ENCODE measurements at regions not wholly inside any gene's neighbourhood (a gene's known extent, or its start where the extent isn't known, plus 50 kb on each side); places are given as distances from the start of the nearest gene placed in this dataset.
"Not testable (repeated sequence)": the region's sequence is repeated elsewhere in the genome, so short reads cannot be mapped to it uniquely, and the experiment has no call there.

DNA sequence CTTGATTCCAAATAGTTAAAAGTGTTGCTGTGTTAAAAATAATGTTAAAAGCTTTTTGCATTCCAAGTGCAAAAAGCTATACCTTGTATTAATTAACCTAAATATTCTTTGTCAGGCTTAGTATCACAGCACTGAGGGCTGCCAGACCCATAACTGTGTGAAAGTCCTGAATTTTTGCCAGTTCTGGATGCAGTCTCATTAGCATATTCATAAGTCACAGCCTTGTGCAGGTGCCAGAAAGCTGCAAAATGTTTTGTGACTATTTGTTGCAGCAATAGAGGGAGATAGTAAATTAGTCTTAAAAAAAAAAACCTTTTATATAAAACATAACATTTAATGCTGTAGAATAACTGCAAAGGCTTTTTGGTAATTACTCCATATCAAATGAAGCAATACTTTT lies 56.6 kb downstream of the SLITRK1 start:
- in situ Hi-C loops (cut with MboI; ENCODE audit: low sequenced_read_pairs), result no loop called here

- in situ Hi-C loops (cut with MboI; ENCODE audit: low sequenced_read_pairs), result no loop called here
Measured at GRCh38 chr13:83824560-83824959, 57.7 kb downstream of the SLITRK1 start.

- in situ Hi-C loops (cut with MboI; ENCODE audit: low sequenced_read_pairs), result no loop called here
Measured at GRCh38 chr13:83824120-83824519, 58.2 kb downstream of the SLITRK1 start.

DNA sequence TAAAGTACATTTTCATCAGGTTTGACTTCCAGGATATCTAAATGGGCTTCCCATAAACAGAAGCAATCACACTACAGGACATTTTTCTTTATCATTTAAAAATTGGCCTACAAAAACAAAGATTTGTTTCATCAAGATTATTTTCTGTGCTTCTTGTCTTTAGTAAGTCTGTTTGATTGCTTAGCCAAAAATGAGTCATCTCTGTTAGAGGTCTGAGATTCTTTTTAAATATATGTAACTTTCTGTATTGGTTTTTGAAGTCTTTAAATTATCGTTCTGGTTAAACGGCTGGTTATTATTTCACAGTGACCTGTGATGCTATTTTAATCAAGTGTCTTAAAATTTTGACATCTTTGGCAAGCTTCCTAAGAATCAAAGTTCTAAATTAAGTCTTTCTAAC lies 62.7 kb downstream of the SLITRK1 start:
- in situ Hi-C loops (cut with MboI; ENCODE audit: low sequenced_read_pairs), result no loop called here

DNA sequence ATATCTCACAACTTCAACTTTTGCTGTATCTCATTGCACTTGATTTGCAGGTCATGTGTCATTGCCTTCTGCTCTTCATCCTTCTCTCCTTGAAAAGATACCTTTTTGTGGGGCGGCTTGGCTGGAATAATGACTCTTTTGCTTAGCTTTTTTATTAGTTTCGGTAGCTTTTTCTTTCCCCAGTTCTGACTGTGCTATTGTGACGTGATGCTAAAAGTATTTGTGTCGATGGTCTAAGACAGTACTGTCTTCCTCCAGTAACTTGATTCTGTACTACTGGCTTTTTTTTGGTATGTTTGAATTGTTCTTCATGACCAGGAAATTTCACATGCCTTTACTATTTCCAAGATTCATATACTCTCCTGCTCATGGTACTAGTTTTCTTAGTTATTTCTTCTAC lies 63.1 kb downstream of the SLITRK1 start:
- in situ Hi-C loops (cut with MboI; ENCODE audit: low sequenced_read_pairs), result no loop called here

DNA sequence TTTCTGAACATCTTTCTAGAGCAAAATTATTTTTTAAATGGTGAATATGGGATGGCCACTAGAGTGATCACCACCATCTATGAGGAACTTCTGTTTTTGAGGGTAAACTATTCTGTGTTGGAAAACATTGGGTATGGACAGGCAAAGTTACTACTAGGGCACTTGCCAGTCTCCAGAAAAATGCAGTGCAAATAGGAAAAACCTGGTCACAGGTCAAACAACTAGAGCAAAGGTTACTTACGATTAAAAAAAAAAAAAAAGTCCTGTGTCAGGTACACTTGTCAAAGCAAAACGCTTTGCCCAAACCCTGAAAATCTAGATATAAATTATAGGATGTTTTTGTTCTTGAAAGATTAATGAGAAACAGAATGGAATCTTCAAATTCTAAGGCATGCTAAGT lies 66.2 kb downstream of the SLITRK1 start:
- in situ Hi-C loops (cut with MboI; ENCODE audit: low sequenced_read_pairs), result no loop called here

DNA sequence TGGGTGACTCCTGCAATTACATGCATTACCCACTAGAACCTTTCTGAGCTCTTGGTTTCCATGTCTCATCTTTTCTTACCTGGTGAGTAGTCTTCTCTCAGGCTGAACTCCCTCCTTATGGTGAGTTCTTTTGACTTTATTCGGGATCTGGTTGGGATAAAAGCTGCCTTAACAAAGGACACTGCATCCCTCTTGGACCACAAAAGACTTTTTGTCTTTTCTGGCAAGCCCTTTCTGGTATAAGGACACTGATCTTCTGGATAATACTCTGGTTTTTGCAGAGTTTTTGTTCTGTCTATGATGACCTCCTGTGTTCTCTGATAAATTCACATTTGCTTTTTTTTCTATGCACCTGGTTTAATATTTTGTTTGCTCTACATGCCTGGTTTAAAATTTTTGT lies 66.7 kb downstream of the SLITRK1 start:
- in situ Hi-C loops (cut with MboI; ENCODE audit: low sequenced_read_pairs), result no loop called here

- in situ Hi-C loops (cut with MboI; ENCODE audit: low sequenced_read_pairs), result no loop called here
Measured at GRCh38 chr13:83810136-83810535, 72.1 kb downstream of the SLITRK1 start.

DNA sequence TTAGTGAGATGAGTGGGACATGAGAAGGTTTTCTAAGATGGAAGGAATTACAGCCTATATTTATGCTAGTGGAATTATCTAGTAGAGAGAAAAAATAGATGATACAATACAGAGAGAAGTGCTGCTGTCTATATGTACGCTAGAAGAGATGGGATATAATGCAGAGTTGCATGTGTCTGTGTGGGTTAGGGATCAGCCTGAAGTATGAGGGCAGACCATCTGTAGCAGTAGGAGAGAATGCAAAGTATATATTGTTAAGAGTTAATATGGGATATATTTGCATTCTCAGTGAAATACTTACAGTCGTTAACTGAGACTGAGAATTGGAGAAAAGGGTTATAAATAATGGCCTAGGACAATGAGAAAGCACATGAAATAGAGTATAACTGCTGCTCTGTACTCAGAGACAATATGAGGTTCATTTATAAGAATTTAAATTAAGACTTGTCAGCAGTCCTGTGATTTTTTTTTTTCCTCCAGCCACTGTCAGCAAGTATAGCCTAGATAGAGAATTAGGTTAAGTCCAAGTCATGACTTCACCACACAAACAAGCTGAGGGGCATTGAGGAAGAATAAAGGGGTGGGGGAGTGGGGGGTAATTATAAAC lies 77.8 kb downstream of the SLITRK1 start:
- in situ Hi-C loops (cut with MboI; ENCODE audit: low sequenced_read_pairs), result no loop called here

GRCh38 chr13:83798731-83799130 lies 83.5 kb downstream of the SLITRK1 start:
- in situ Hi-C loops (cut with MboI; ENCODE audit: low sequenced_read_pairs), result no loop called here

DNA sequence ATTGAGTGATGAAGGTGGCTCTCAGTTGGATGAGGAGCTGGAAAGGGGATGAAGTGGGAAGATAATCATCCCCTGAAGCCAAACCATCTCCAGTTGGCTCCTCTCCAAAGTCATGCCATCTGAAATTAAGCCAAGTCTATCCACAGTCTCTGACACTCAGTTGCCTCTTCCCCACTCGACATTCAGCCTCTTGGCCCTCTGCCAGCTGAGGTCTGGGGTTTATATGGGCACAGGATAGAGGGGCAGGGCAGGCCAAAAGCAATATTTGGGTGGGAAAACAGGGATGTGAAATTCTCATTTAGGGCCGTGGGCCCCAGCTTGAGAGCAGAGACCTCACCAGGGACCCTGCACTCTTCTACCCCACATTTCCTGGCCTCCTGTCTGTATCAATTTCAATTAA lies 85.9 kb downstream of the SLITRK1 start:
- in situ Hi-C loops (cut with MboI; ENCODE audit: low sequenced_read_pairs), result no loop called here

GRCh38 chr13:83794583-83794982 lies 87.7 kb downstream of the SLITRK1 start:
- in situ Hi-C loops (cut with MboI; ENCODE audit: low sequenced_read_pairs), result no loop called here

DNA sequence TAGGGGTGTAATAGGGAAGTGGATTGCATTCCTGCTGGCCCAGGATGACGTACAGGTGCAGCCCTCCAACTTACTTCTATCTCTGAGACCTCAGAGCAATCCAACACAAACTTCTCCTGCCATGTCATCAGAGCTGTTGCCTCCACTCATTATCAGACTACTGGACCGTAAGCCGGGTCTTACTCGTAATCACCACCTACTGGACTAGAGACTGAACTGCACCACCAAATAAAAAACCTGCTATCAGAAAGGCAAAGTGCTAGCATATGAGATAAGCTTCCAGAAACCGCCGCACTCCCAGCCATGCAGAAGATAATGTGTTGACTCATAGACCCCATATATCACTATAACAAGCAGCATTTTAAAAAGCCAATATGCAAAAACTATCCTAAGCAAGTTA lies 102.0 kb downstream of the SLITRK1 start:
- in situ Hi-C loops (cut with MboI; ENCODE audit: low sequenced_read_pairs), result no loop called here

GRCh38 chr13:83773961-83774360 lies 108.3 kb downstream of the SLITRK1 start:
- in situ Hi-C loops (cut with MboI; ENCODE audit: low sequenced_read_pairs), result no loop called here

DNA sequence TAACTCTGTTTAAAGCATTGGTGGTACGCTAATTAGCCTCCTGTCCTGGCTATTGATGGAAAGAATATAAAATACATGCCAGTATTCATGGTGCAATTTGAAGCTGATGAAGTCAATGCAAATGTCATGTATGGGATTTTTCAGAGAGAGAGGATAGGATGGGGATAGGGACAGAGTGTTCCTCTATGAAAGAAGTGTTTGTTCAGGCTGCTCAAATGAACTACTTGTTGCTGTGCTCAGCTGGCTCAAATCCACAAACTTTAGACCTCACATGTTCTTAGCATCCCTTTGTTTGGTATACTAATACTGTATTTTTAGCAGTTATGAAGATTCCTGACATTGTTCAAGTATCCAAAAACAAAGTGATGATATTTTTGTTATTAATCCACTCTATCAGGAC lies 116.5 kb downstream of the SLITRK1 start:
- in situ Hi-C loops (cut with MboI; ENCODE audit: low sequenced_read_pairs), result no loop called here

GRCh38 chr13:83761631-83762030 lies 120.6 kb downstream of the SLITRK1 start:
- in situ Hi-C loops (cut with MboI; ENCODE audit: low sequenced_read_pairs), result no loop called here

- in situ Hi-C loops (cut with MboI; ENCODE audit: low sequenced_read_pairs), result not testable (repeated sequence)
Measured at GRCh38 chr13:83755210-83755609, 127.1 kb downstream of the SLITRK1 start.

GRCh38 chr13:83753912-83754624 lies 128.2 kb downstream of the SLITRK1 start:
- in situ Hi-C loops (cut with MboI; ENCODE audit: low sequenced_read_pairs), result no loop called here

DNA sequence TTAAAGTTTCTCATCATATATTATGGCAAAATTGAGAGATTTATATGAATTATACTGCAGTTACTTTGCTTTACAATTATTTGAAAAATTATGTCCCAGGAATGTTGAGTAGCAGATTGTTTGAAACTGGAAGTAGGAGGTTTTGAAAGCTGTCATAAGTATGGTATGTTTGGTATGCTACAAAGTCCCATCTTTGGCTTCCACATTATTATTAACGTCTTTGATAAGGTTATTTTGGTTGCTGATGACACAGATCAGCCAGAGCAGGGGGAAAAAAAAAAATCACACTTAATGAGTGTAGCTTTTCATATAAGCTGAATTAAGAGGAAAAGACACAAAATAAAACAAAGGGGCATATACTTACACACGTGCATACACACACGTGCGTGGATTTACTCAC lies 130.1 kb downstream of the SLITRK1 start:
- in situ Hi-C loops (cut with MboI; ENCODE audit: low sequenced_read_pairs), result no loop called here

DNA sequence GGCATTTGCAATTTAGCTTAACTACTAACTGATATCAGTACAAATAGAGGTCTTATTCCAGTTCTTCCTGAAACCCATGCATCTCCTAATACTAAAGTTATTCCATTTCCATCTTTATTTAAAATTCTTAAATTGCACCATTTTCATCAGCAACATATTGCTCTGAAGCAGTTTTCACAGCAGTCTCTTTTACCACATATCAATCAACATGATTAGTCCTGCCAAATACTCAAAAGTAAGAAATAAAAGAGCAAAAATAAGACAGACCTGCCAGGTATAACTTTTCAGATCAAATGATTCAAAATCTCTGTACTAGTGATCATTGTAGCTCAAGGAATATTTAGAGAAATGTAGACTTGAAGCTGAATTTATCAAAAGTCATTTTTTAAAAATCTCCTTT lies 141.7 kb downstream of the SLITRK1 start:
- in situ Hi-C loops (cut with MboI; ENCODE audit: low sequenced_read_pairs), result no loop called here

DNA sequence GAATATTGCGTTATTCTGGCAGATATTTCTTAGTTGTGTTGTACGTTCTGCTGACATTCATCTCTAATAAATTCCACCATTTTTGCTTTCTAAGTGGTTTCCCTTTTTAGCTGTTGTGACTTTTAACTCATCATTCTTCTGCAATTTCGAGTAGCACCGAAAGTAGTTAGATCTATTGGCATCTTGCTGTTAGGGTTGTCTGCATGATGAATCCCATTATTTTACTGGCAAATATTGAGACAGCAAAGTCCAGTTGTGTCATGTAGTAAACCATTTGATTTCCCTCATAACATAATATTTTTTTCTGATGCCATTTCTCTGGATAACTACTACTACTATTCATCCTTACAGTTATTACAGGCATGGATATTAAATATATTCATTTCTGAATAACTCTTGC lies 143.9 kb downstream of the SLITRK1 start:
- in situ Hi-C loops (cut with MboI; ENCODE audit: low sequenced_read_pairs), result no loop called here

- in situ Hi-C loops (cut with MboI; ENCODE audit: low sequenced_read_pairs), result no loop called here
Measured at GRCh38 chr13:83733293-83733692, 149.0 kb downstream of the SLITRK1 start.

GRCh38 chr13:83732755-83733154 lies 149.5 kb downstream of the SLITRK1 start:
- in situ Hi-C loops (cut with MboI; ENCODE audit: low sequenced_read_pairs), result no loop called here

Measured in HL-60/S4 treated with phorbol 12-myristate 13-acetate at 8.2 ng/mL for 4 days and 3 days (cell line).